MM.1S (cell line): ENCODE measurements at regions not wholly inside any gene's neighbourhood (a gene's known extent, or its start where the extent isn't known, plus 50 kb on each side); places are given as distances from the start of the nearest gene placed in this dataset.

Experiments used
- EZH2 ChIP-seq: fragments of 300-600 bp; sonication (generic); optimal IDR thresholded peaks from 2 replicates; pipeline ENCODE3; 2017; ENCODE audit warnings: low read depth, mild to moderate bottlenecking, antibody characterized with exemption, low read length, mixed read lengths
- TF ChIP-seq, protein P1 (sequence below): fragments of 300-600 bp; sonication (generic); IDR thresholded peaks from 2 replicates; pipeline ENCODE4 v1.5.1; 2016; ENCODE audit warnings: antibody characterized with exemption, low read length, mixed read lengths

DNA sequence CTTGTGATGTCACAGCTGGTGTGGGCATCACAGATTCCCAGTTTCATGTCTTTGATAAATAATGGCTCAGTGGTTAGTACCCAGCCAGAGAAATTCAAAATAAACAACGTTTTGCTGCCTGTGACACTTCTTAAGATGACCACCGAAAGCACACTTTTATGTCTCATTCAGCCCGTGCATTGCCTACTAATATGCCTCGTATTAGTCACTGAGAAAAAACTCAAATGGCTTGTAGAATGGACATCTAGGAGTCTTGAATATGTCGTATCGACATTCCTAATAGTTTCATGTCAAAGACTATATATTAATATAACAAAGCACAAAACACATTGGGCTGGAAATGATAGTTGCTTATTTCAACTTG, 103.9 kb upstream of the FAT1 start:
- TF ChIP-seq, protein P1, sequence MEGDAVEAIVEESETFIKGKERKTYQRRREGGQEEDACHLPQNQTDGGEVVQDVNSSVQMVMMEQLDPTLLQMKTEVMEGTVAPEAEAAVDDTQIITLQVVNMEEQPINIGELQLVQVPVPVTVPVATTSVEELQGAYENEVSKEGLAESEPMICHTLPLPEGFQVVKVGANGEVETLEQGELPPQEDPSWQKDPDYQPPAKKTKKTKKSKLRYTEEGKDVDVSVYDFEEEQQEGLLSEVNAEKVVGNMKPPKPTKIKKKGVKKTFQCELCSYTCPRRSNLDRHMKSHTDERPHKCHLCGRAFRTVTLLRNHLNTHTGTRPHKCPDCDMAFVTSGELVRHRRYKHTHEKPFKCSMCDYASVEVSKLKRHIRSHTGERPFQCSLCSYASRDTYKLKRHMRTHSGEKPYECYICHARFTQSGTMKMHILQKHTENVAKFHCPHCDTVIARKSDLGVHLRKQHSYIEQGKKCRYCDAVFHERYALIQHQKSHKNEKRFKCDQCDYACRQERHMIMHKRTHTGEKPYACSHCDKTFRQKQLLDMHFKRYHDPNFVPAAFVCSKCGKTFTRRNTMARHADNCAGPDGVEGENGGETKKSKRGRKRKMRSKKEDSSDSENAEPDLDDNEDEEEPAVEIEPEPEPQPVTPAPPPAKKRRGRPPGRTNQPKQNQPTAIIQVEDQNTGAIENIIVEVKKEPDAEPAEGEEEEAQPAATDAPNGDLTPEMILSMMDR, result no peak
- TF ChIP-seq EZH2, result no peak
